Tibial nerve (tissue), 4 donors: ENCODE measurements at regions not wholly inside any gene's neighbourhood (a gene's known extent, or its start where the extent isn't known, plus 50 kb on each side); places are given as distances from the start of the nearest gene placed in this dataset.
"Not testable (repeated sequence)": the region's sequence is repeated elsewhere in the genome, so short reads cannot be mapped to it uniquely, and the experiment has no call there.

Experiments used
- DNase-seq, 2 donors: peaks; one replicate each; pipeline ENCODE4 v3.0.0-alpha.2; 2019; ENCODE audit warnings: low spot score in 2 of 2
- H3K27ac ChIP-seq, 4 donors: fragments of 200-600 bp; sonication (generic) in 3 of 4; one replicate each; pipeline ENCODE4 v1.5.1; 2017 to 2019; ENCODE audit warnings: mild to moderate bottlenecking in 1 of 4
- H3K27me3 ChIP-seq, 2 donors: fragments of 200-600 bp; sonication (generic) in 1 of 2; one replicate each; pipeline versions ENCODE4 v1.5.1 to v1.6.0; 2017 to 2019
- H3K36me3 ChIP-seq, 3 donors: fragments of 200-600 bp; sonication (generic); one replicate each; pipeline ENCODE4 v1.5.1; 2018 to 2019
- H3K4me1 ChIP-seq, 4 donors: fragments of 200-600 bp; sonication (generic) in 3 of 4; one replicate each; pipeline ENCODE4 v1.5.1; 2017 to 2019
- H3K4me3 ChIP-seq, 4 donors: fragments of 200-600 bp; sonication (generic) in 3 of 4; one replicate each; pipeline ENCODE4 v1.5.1; 2017 to 2019; ENCODE audit warnings: mild to moderate bottlenecking in 1 of 4, moderate library complexity in 1 of 4
- H3K9me3 ChIP-seq, 4 donors: fragments of 200-600 bp; sonication (generic) in 3 of 4; one replicate each; pipeline ENCODE4 v1.5.1; 2017 to 2019
- CTCF ChIP-seq, 5 experiments: fragments of 200-600 bp in 3 of 5; fragments of 450-650 bp in 2 of 5; sonication (generic) in 3 of 5; IDR thresholded peaks; one replicate each; pipeline ENCODE4 v1.5.1; 2016 to 2019; ENCODE audit warnings: antibody characterized with exemption in 5 of 5, mild to moderate bottlenecking in 3 of 5, moderate library complexity in 2 of 5
- EP300 ChIP-seq, 2 donors: sonication (generic); formaldehyde crosslinking; IDR thresholded peaks; one replicate each; pipeline ENCODE4 v1.6.1; 2017; ENCODE audit warnings: antibody characterized with exemption in 2 of 2, mild to moderate bottlenecking in 1 of 2
- POLR2A ChIP-seq, 2 donors: fragments of 450-650 bp; IDR thresholded peaks; one replicate each; pipeline ENCODE4 v1.6.1; 2017; ENCODE audit warnings: antibody characterized with exemption in 2 of 2, mild to moderate bottlenecking in 2 of 2, moderate library complexity in 2 of 2
- WGBS, 2 donors: methylation state at CpG; one replicate each; pipeline ENCODE4 v1.1.5; 2018; 5-methylcytosine and 5-hydroxymethylcytosine counted together

GRCh38 chr6:90891355-90891754 is 304.5 kb upstream of the MAP3K7 start:
- Histone ChIP-seq H3K9me3 (no peaks in the 10 kb centered on the region), H3K27ac (no peak overlapping the region), H3K4me3 (no peak overlapping the region), H3K27me3 (no peaks in the 10 kb centered on the region), H3K4me1 (peaks cover 0 to 4% (median 0%) of the 10 kb centered on the region in 4 donors), H3K36me3 (no peaks in the 10 kb centered on the region)
- 40 to 44% methylated on average over 5 of the region's 5 CpGs for WGBS, 2 donors
- no peak for TF ChIP-seq POLR2A (IDR thresholded peaks at IDR 0.05)
- no peak for DNase-seq

- H3K4me3 ChIP-seq = no peak overlapping the region
- H3K36me3 ChIP-seq = no peaks in the 10 kb centered on the region
- H3K9me3 ChIP-seq = no peaks in the 10 kb centered on the region
- WGBS, 2 donors = 15 to 17% methylated on average over 8 of the region's 8 CpGs
- peaks cover 0 to 4% (median 0%) of the 10 kb centered on the region in 4 donors for H3K4me1 ChIP-seq
- no peak for DNase-seq
- no peaks in the 10 kb centered on the region for H3K27me3 ChIP-seq
- no peak overlapping the region for H3K27ac ChIP-seq
- no peak for TF ChIP-seq POLR2A (IDR thresholded peaks at IDR 0.05)
- no peak for TF ChIP-seq CTCF (IDR thresholded peaks at IDR 0.05)
- no peak for TF ChIP-seq EP300 (IDR thresholded peaks at IDR 0.05)
Observed at GRCh38 chr6:90890683-90891330, 303.9 kb upstream of the MAP3K7 start.

GRCh38 chr6:90887764-90888163 is 300.9 kb upstream of the MAP3K7 start:
- Histone ChIP-seq H3K4me3 (no peak overlapping the region), H3K36me3 (no peaks in the 10 kb centered on the region), H3K27me3 (no peaks in the 10 kb centered on the region), H3K9me3 (peaks cover 0 to 7% (median 2%) of the 10 kb centered on the region in 4 donors), H3K4me1 (peaks cover 0 to 4% (median 0%) of the 10 kb centered on the region in 4 donors), H3K27ac (no peak overlapping the region)
- TF ChIP-seq CTCF (IDR thresholded peaks at IDR 0.05) (no peak), EP300 (IDR thresholded peaks at IDR 0.05) (no peak), POLR2A (IDR thresholded peaks at IDR 0.05) (no peak)
- DNase-seq = no peak

GRCh38 chr6:90885611-90886056 is 298.8 kb upstream of the MAP3K7 start:
- TF ChIP-seq CTCF (IDR thresholded peaks at IDR 0.05) (no peak), EP300 (IDR thresholded peaks at IDR 0.05) (no peak), POLR2A (IDR thresholded peaks at IDR 0.05) (no peak)
- Histone ChIP-seq H3K9me3 (peaks cover 0 to 15% (median 4%) of the 10 kb centered on the region in 4 donors), H3K4me1 (no peaks in the 10 kb centered on the region), H3K4me3 (no peak overlapping the region), H3K36me3 (no peaks in the 10 kb centered on the region), H3K27ac (peak overlapping the region in 1 of 4 donors; percentile 60), H3K27me3 (no peaks in the 10 kb centered on the region)
- no peak for DNase-seq
- WGBS, 2 donors = 35 to 65% methylated on average over 9 of the region's 10 CpGs

- peak overlapping the region in 1 of 4 donors; percentile 60 for H3K27ac ChIP-seq
- H3K27me3 ChIP-seq, H3K4me3 ChIP-seq, DNase-seq, H3K36me3 ChIP-seq, H3K4me1 ChIP-seq: not testable (repeated sequence)
- peaks cover 0 to 15% (median 4%) of the 10 kb centered on the region in 4 donors for H3K9me3 ChIP-seq
- 68 to 80% methylated on average over 4 of the region's 4 CpGs for WGBS, 2 donors
Observed at GRCh38 chr6:90885137-90885536, 298.3 kb upstream of the MAP3K7 start.

- Histone ChIP-seq H3K4me1 (no peaks in the 10 kb centered on the region), H3K4me3 (no peak overlapping the region), H3K27me3 (no peaks in the 10 kb centered on the region), H3K9me3 (peaks cover 0 to 16% (median 2%) of the 10 kb centered on the region in 4 donors), H3K27ac (no peak overlapping the region), H3K36me3 (no peaks in the 10 kb centered on the region)
- TF ChIP-seq EP300 (IDR thresholded peaks at IDR 0.05) (no peak), CTCF (IDR thresholded peaks at IDR 0.05) (no peak), POLR2A (IDR thresholded peaks at IDR 0.05) (no peak)
- DNase-seq = no peak
- WGBS, 2 donors = 51 to 55% methylated on average over 3 of the region's 3 CpGs
Observed at GRCh38 chr6:90877616-90878015, 290.7 kb upstream of the MAP3K7 start.
